H1 (cell line): ENCODE measurements at regions not wholly inside any gene's neighbourhood (a gene's known extent, or its start where the extent isn't known, plus 50 kb on each side); places are given as distances from the start of the nearest gene placed in this dataset.

Experiments
- CTCF ChIA-PET: fragments of 300-600 bp; sonication (Branson Sonifier 250); formaldehyde crosslinking; loops from one replicate; lab custom pipeline; 2021; ENCODE audit not compliant: partially characterized antibody; lab: Charles Lee
- POLR2A ChIA-PET: fragments of 300-600 bp; sonication (Branson Sonifier 250); formaldehyde crosslinking; loops from one replicate; lab custom pipeline; 2021; ENCODE audit warnings: inconsistent platforms; ENCODE audit not compliant: partially characterized antibody; lab: Charles Lee
- DNase-seq, 2 experiments: peaks; one replicate each; pipeline versions ENCODE4 v3.0.0 to v3.0.0-alpha.2; 2010 to 2022; ENCODE audit warnings: low spot score in 2 of 2, low read depth in 1 of 2, mixed read lengths in 1 of 2
- FAIRE-seq: peaks from 2 replicates; lab custom pipeline; 2011; peaks lifted over from hg19 to GRCh38; lab: Jason Lieb, UNC
- H2AFZ ChIP-seq: 2 replicates; pipeline ENCODE4 v1.8.1; 2012; ENCODE audit warnings: low read length, inconsistent platforms
- H2AK5ac ChIP-seq: 2 replicates; pipeline ENCODE4 v1.6.1; 2013; ENCODE audit warnings: low read depth, low read length
- H2BK120ac ChIP-seq: replicated peaks from 2 replicates; pipeline ENCODE3; 2013; ENCODE audit warnings: low read depth, low read length, inconsistent platforms
- H2BK12ac ChIP-seq: 2 replicates; pipeline ENCODE4 v1.6.1; 2013; ENCODE audit warnings: low read depth, low read length
- H2BK15ac ChIP-seq: 2 replicates; pipeline ENCODE4 v1.6.1; 2013; ENCODE audit warnings: low read length
- H2BK20ac ChIP-seq: 2 replicates; pipeline ENCODE4 v1.6.1; 2013; ENCODE audit warnings: low read length
- H2BK5ac ChIP-seq: 2 replicates; pipeline ENCODE4 v1.6.1; 2013; ENCODE audit warnings: low read depth, low read length
- H3K14ac ChIP-seq: 2 replicates; pipeline ENCODE4 v1.6.1; 2013; ENCODE audit warnings: inconsistent platforms; ENCODE audit not compliant: insufficient read length
- H3K18ac ChIP-seq: 2 replicates; pipeline ENCODE4 v1.6.1; 2013; ENCODE audit warnings: low read length; ENCODE audit errors: extremely low read depth
- H3K23ac ChIP-seq: 2 replicates; pipeline ENCODE4 v1.6.1; 2013; ENCODE audit warnings: inconsistent platforms; ENCODE audit not compliant: insufficient read length
- H3K23me2 ChIP-seq: 2 replicates; pipeline ENCODE4 v1.6.1; 2013; ENCODE audit warnings: low read depth, low read length
- H3K27ac ChIP-seq: 2 replicates; pipeline ENCODE4 v1.6.1; 2011; ENCODE audit warnings: low read depth, low read length, inconsistent platforms
- H3K27me3 ChIP-seq, 4 experiments: replicated peaks in 1 of 4; 1 replicate in 1 of 4; 2 replicates in 3 of 4; pipeline versions ENCODE4 v1.6.1 to v1.8.1; 2011 to 2013; ENCODE audit warnings: low read length in 3 of 4, mild to moderate bottlenecking in 3 of 4, inconsistent platforms in 2 of 4, mixed read lengths in 2 of 4, moderate library complexity in 1 of 4; ENCODE audit not compliant: control insufficient read depth in 3 of 4, insufficient read depth in 3 of 4; ENCODE audit errors: extremely low read depth in 1 of 4
- H3K36me3 ChIP-seq, 4 experiments: 2 replicates each; pipeline versions ENCODE4 v1.6.1 to v1.8.1; 2011 to 2013; ENCODE audit warnings: mild to moderate bottlenecking in 4 of 4, low read length in 3 of 4, moderate library complexity in 2 of 4, control low read depth in 1 of 4, inconsistent platforms in 1 of 4; ENCODE audit not compliant: insufficient read depth in 4 of 4, control insufficient read depth in 2 of 4
- H3K4ac ChIP-seq: replicated peaks from 2 replicates; pipeline ENCODE3; 2013; ENCODE audit warnings: low read length, low read depth, mixed read lengths, inconsistent platforms; ENCODE audit not compliant: insufficient read length
- H3K4me1 ChIP-seq, 4 experiments: replicated peaks in 1 of 4; 1 replicate in 1 of 4; 2 replicates in 3 of 4; pipeline versions ENCODE4 v1.6.1 to v1.8.1; 2011 to 2013; ENCODE audit warnings: low read length in 3 of 4, inconsistent platforms in 2 of 4, mixed read lengths in 1 of 4; ENCODE audit not compliant: insufficient read depth in 4 of 4, control insufficient read depth in 3 of 4
- H3K4me2 ChIP-seq, 2 experiments: 2 replicates each; pipeline versions ENCODE4 v1.6.1 to v1.8.1; 2011 to 2013; ENCODE audit warnings: low read depth in 2 of 2, low read length in 2 of 2, control low read depth in 1 of 2, inconsistent platforms in 1 of 2, mild to moderate bottlenecking in 1 of 2; ENCODE audit not compliant: insufficient read depth in 1 of 2
- H3K4me3 ChIP-seq, 4 experiments: fragments of 200-600, 300-600 bp in 1 of 4; sonication (generic), shearing (Covaris generic), sonication (Bioruptor Twin) in 1 of 4; 2 replicates each; pipeline versions ENCODE4 v1.5.1 to v1.8.1; 2011 to 2016; ENCODE audit warnings: low read length in 4 of 4, low read depth in 3 of 4, control low read depth in 2 of 4, inconsistent platforms in 2 of 4, mild to moderate bottlenecking in 2 of 4, mixed read lengths in 1 of 4, moderate library complexity in 1 of 4; ENCODE audit not compliant: insufficient read depth in 2 of 4; ENCODE audit errors: extremely low read depth in 1 of 4
- H3K56ac ChIP-seq: replicated peaks from 2 replicates; pipeline ENCODE3; 2013; ENCODE audit warnings: low read depth, mild to moderate bottlenecking, mixed read lengths, low read length, inconsistent platforms; ENCODE audit not compliant: insufficient read length
- H3K79me1 ChIP-seq: 2 replicates; pipeline ENCODE4 v1.6.1; 2013; ENCODE audit warnings: low read depth, low read length, control low read depth
- H3K79me2 ChIP-seq, 2 experiments: 2 replicates each; pipeline versions ENCODE4 v1.6.1 to v1.8.1; 2012 to 2013; ENCODE audit warnings: low read length in 2 of 2, mild to moderate bottlenecking in 2 of 2, inconsistent platforms in 1 of 2; ENCODE audit not compliant: insufficient read depth in 2 of 2, control insufficient read depth in 1 of 2
- H3K9ac ChIP-seq, 4 experiments: replicated peaks in 1 of 4; 1 replicate in 1 of 4; 2 replicates in 3 of 4; pipeline versions ENCODE4 v1.6.1 to v1.8.1; 2011 to 2013; ENCODE audit warnings: low read depth in 3 of 4, low read length in 3 of 4, control low read depth in 2 of 4, mild to moderate bottlenecking in 2 of 4, moderate library complexity in 2 of 4, inconsistent platforms in 1 of 4; ENCODE audit errors: extremely low read depth in 1 of 4
- H3K9me3 ChIP-seq, 2 experiments: 2 replicates each; pipeline versions ENCODE4 v1.6.1 to v1.8.1; 2012 to 2013; ENCODE audit warnings: mild to moderate bottlenecking in 2 of 2, moderate library complexity in 2 of 2, control low read depth in 1 of 2, inconsistent platforms in 1 of 2, low read depth in 1 of 2, low read length in 1 of 2, mixed read lengths in 1 of 2; ENCODE audit not compliant: insufficient read depth in 2 of 2
- H4K20me1 ChIP-seq, 2 experiments: replicated peaks in 1 of 2; 2 replicates each; pipeline versions ENCODE3 to v1.8.1; 2011 to 2013; ENCODE audit warnings: inconsistent platforms in 2 of 2, low read length in 2 of 2, mild to moderate bottlenecking in 1 of 2; ENCODE audit not compliant: insufficient read depth in 2 of 2, control insufficient read depth in 1 of 2
- H4K5ac ChIP-seq: 2 replicates; pipeline ENCODE4 v1.6.1; 2013; ENCODE audit warnings: low read length, low read depth, mixed read lengths, inconsistent platforms; ENCODE audit not compliant: insufficient read length
- H4K8ac ChIP-seq: 2 replicates; pipeline ENCODE4 v1.8.0; 2013; ENCODE audit warnings: mild to moderate bottlenecking, moderate library complexity, low read length, inconsistent platforms; ENCODE audit not compliant: insufficient read depth; ENCODE audit errors: extremely low read depth
- H4K91ac ChIP-seq: replicated peaks from 2 replicates; pipeline ENCODE3; 2013; ENCODE audit warnings: low read length, mixed read lengths, inconsistent platforms; ENCODE audit not compliant: insufficient read length
- RNF2 ChIP-seq: fragments of 200-900, 300-1000 bp; sonication (generic); IDR thresholded peaks from 2 replicates; pipeline ENCODE4 v1.7.1; 2016; ENCODE audit warnings: borderline replicate concordance, low read depth, mild to moderate bottlenecking, antibody characterized with exemption, low read length; ENCODE audit not compliant: poor library complexity, severe bottlenecking; ENCODE audit errors: missing control alignments
- SIRT6 ChIP-seq: IDR thresholded peaks from one replicate; pipeline ENCODE4 v1.7.1; 2012; ENCODE audit warnings: low read length, inconsistent platforms
- SP4 ChIP-seq: IDR thresholded peaks from 2 replicates; pipeline ENCODE4 v1.6.1; 2012; ENCODE audit warnings: low read length, inconsistent platforms
- WGBS, 2 experiments: shearing (Covaris generic) in 1 of 2; methylation state at CpG; one replicate each; pipeline versions ENCODE4 v1.1.6 to v1.1.7; 2013 to 2015; ENCODE audit warnings: low lambda C conversion rate in 2 of 2, mixed read lengths in 2 of 2, inconsistent platforms in 1 of 2, low coverage in 1 of 2, missing lambda C conversion rate in 1 of 2; ENCODE audit not compliant: insufficient replicate concordance in 2 of 2, insufficient coverage in 1 of 2, insufficient read length in 1 of 2; ENCODE audit errors: extremely low coverage in 1 of 2, missing lambda C conversion rate in 1 of 2; 5-methylcytosine and 5-hydroxymethylcytosine counted together

DNA sequence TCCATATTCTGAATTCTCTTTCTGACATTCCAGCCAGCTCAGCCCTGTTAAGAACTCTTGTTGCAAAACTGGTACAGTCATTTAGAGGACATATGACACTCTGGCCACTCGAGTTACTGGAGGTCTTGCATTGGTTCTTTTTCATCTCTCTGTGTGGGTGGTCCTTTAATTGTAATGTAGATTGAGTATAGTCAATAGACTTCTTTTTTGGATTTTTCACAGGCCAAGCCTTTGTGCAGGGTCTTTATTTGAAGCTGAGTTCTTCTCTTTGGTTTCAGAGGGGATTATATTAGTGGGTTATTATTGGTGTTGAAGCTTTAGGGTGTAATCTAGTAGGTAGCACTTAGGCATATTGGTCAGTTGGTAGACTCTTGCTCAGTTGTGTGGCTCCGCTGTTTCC lies 118.0 kb upstream of the GIMD1 start:
- H3K27ac ChIP-seq, result no peak overlapping the region
- H3K56ac ChIP-seq, result no peak overlapping the region
- H3K4me2 ChIP-seq, result peak overlapping the region in 1 of 2 experiments; percentile 48; a peak in 1 of 4 replicates
- peaks cover 5 to 7% (median 6%) of the 10 kb centered on the region in 4 experiments; a peak in 6 of 7 replicates for H3K4me1 ChIP-seq
- no peaks in the 10 kb centered on the region for H3K79me1 ChIP-seq
- no peak overlapping the region for H3K14ac ChIP-seq
- H4K5ac ChIP-seq, result no peak overlapping the region
- H3K9me3 ChIP-seq, result no peaks in the 10 kb centered on the region
- H4K8ac ChIP-seq, result no peak overlapping the region
- no peak overlapping the region for H2AK5ac ChIP-seq
- peak overlapping the region; percentile 15; the same call in 1 of the 2 replicates for H3K18ac ChIP-seq
- TF ChIP-seq RNF2 (no peak), SIRT6 (no peak), SP4 (no peak)
- ChIA-PET POLR2A (interaction anchor here (1.6 kb wide), 1 partner anchor 19 kb away, joined by 3 read pairs; no protein-coding TSS in a partner anchor), CTCF (interaction anchor here (0.7 to 1.3 kb wide), 4 partner anchors 16 to 117 kb away, joined by 3 to 5 read pairs (median 4); partner anchors contain the start of gene GIMD1)
- DNase-seq (no peak), FAIRE-seq (no peak)
- H3K79me2 ChIP-seq, result no peaks in the 10 kb centered on the region
- no peaks in the 10 kb centered on the region for H4K20me1 ChIP-seq
- H3K4ac ChIP-seq, result no peak overlapping the region
- H3K23me2 ChIP-seq, result no peaks in the 10 kb centered on the region
- 0 out of 2 replicates have a peak overlapping the region, but pooled peaks have one; percentile 53 for H2BK12ac ChIP-seq
- H2BK20ac ChIP-seq, result peak overlapping the region; percentile 82; the same call in 1 of the 2 replicates
- H3K36me3 ChIP-seq, result no peaks in the 10 kb centered on the region
- no peak overlapping the region for H3K4me3 ChIP-seq
- H4K91ac ChIP-seq, result no peak overlapping the region
- H3K27me3 ChIP-seq, result no peaks in the 10 kb centered on the region
- H2AFZ ChIP-seq, result no peak overlapping the region
- H2BK5ac ChIP-seq, result peak overlapping the region; percentile 54; the same call in 1 of the 2 replicates
- no peak overlapping the region for H2BK120ac ChIP-seq
- no peak overlapping the region for H2BK15ac ChIP-seq
- 63% methylated on average over 2 of the region's 2 CpGs; no CpG with 5 or more reads in 1 of the 2 experiments for WGBS, 2 experiments
- H3K23ac ChIP-seq, result no peak overlapping the region
- H3K9ac ChIP-seq, result no peak overlapping the region
